GM18505 (cell line): ENCODE measurements at regions not wholly inside any gene's neighbourhood (a gene's known extent, or its start where the extent isn't known, plus 50 kb on each side); places are given as distances from the start of the nearest gene placed in this dataset.

Source experiments
- ATAC-seq: cut with Tn5 transposase; IDR thresholded peaks from one replicate; pipeline ENCODE4 v1.9.1; 2021; ENCODE audit not compliant: unreplicated experiment
- POLR2A ChIP-seq: IDR thresholded peaks from 4 replicates; pipeline ENCODE4 v1.6.1; 2011; ENCODE audit warnings: borderline replicate concordance; ENCODE audit not compliant: insufficient read depth, insufficient read length; ENCODE audit errors: extremely low read depth

GRCh38 chr20:58099291-58099935, 129.0 kb downstream of the ANKRD60 start:
- TF ChIP-seq POLR2A = no peak
- ATAC-seq = no peak

- TF ChIP-seq POLR2A = no peak
- ATAC-seq = no peak
These were observed 129.9 kb downstream of the ANKRD60 start for GRCh38 chr20:58098571-58098970.

GRCh38 chr20:58097943-58098342, 130.5 kb downstream of the ANKRD60 start:
- no peak for ATAC-seq

GRCh38 chr20:58097429-58097828, 131.0 kb downstream of the ANKRD60 start:
- no peak for TF ChIP-seq POLR2A
- no peak for ATAC-seq

More at GRCh38 chr20:58097943-58098342, 130.5 kb downstream of the ANKRD60 start:
- TF ChIP-seq POLR2A = no peak

- TF ChIP-seq POLR2A = no peak
- no peak for ATAC-seq
These were observed 131.5 kb downstream of the ANKRD60 start for GRCh38 chr20:58096880-58097423.

- no peak for ATAC-seq
- TF ChIP-seq POLR2A = no peak
These were observed 133.8 kb downstream of the ANKRD60 start for GRCh38 chr20:58094698-58095097.

GRCh38 chr20:58094160-58094559, 134.3 kb downstream of the ANKRD60 start:
- no peak for TF ChIP-seq POLR2A
- no peak for ATAC-seq

GRCh38 chr20:58092871-58093270, 135.6 kb downstream of the ANKRD60 start:
- no peak for ATAC-seq
- TF ChIP-seq POLR2A = no peak

- ATAC-seq = no peak
These were observed 136.1 kb downstream of the ANKRD60 start for GRCh38 chr20:58092353-58092752.

GRCh38 chr20:58091810-58092209, 136.6 kb downstream of the ANKRD60 start:
- no peak for TF ChIP-seq POLR2A
- no peak for ATAC-seq

More at GRCh38 chr20:58092353-58092752, 136.1 kb downstream of the ANKRD60 start:
- TF ChIP-seq POLR2A = no peak

- no peak for TF ChIP-seq POLR2A
- ATAC-seq = no peak
These were observed 138.3 kb downstream of the ANKRD60 start for GRCh38 chr20:58090161-58090560.

GRCh38 chr20:58088625-58089024, 139.8 kb downstream of the ANKRD60 start:
- no peak for TF ChIP-seq POLR2A
- no peak for ATAC-seq

GRCh38 chr20:58088105-58088504, 140.3 kb downstream of the ANKRD60 start:
- ATAC-seq = no peak
- no peak for TF ChIP-seq POLR2A

GRCh38 chr20:58087562-58087858, 140.9 kb downstream of the ANKRD60 start:
- ATAC-seq = no peak
- no peak for TF ChIP-seq POLR2A
